ENCODE measurements at regions not wholly inside any gene's neighbourhood (a gene's known extent, or its start where the extent isn't known, plus 50 kb on each side); places are given as distances from the start of the nearest gene placed in this dataset.
"Not testable (repeated sequence)": the region's sequence is repeated elsewhere in the genome, so short reads cannot be mapped to it uniquely, and the experiment has no call there.

DNA sequence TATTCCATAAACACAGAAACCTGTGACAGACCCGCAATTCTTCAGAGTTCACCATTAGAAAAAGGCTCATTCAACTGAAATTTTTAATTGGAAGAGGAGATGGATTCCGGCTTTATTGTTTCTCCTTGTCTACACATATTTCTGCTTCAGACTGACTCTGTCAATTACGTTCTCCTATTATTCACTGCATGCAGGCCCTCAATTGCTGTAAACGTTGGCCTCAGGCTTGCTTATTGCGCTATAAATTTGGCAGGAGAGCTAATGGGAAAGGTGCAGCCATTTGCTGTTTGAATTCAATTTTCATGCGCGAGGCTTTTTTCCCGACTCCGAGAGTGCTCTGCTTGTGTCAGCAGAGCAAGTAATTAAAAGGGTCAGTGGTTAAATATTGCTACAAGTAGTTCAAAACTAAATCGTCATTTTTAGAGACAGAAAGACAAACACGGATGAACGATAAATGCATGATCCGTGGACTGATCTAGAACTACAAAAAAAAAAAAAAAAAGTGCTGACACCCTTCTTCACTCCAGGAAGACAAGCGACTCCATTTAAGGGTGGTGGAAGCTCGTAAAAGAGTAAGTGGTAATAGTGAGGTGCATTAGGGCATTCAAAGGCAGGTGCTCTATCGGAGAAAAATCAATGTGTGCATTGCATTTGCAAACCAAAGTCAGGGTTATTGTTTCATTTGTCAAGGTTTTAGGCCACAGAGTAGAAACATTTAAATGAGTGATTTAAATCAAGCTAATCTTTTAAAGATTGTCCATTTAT, 841.6 kb upstream of the FRG1 start:
- no peak overlapping the region for H3K27ac ChIP-seq
- H3K4me3 ChIP-seq, result no peak overlapping the region

DNA sequence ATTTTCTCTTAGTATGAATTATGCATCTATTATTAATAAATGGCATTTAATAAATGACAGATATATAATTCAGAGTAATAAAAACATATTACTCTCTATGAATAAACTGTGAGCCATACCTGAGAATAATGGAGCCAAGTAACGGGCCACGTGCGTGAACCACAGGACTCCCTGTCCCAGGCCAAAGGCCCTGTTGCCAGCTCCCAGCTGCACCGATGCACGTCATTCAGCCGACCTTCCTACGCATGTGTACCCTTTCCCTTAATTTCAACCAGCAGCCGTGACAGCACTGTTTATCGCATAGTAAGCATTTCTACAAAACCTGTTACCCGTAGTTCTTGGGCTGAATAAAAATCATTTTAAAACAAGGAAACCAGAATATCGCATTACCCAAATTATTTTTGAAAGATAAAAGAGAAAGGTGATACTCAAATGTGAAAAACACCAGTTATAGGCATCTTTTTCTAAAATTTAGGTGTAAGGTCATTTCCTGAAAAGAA, 827.2 kb upstream of the FRG1 start:
- H3K27ac ChIP-seq, result no peak overlapping the region
- H3K4me3 ChIP-seq, result no peak overlapping the region

DNA sequence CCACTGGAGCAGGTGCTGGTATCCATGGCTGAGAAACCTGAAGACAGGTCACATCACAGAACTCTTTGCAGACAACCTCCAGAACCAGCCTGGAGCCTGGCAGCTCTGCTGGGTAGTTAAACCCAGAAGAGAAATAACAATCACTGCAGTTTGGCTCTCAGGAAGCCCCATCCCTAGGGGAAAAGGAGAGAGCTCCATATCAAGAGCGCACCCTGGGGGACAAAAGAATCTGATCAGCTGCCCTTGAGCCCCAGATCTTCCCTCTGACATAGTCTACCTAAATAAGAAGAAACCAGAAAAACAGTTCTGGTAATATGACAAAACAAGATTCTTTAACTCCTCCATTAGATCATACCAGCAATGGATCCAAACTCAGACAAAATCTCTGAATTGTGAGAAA, 823.2 kb upstream of the FRG1 start:
- H3K4me3 ChIP-seq, result no peak overlapping the region
- no peak overlapping the region for H3K27ac ChIP-seq

DNA sequence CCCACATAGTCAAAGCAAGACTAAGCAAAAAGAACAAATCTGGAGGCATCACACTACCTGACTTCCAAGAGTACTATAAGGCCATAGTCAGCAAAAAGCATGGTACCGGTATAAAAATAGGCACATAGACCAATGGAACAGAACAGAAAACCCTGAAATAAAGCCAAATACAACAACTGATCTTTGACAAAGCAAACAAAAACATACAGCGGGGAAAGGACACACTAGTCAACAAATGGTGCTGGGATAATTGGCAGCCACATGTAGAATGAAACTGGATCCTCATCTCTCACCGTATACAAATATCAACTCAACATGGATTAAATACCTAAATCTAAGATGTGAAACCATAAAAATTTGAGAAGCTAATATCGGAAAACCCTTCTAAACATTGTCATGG, 819.3 kb upstream of the FRG1 start:
- no peak overlapping the region for H3K27ac ChIP-seq
- no peak overlapping the region for H3K4me3 ChIP-seq

DNA sequence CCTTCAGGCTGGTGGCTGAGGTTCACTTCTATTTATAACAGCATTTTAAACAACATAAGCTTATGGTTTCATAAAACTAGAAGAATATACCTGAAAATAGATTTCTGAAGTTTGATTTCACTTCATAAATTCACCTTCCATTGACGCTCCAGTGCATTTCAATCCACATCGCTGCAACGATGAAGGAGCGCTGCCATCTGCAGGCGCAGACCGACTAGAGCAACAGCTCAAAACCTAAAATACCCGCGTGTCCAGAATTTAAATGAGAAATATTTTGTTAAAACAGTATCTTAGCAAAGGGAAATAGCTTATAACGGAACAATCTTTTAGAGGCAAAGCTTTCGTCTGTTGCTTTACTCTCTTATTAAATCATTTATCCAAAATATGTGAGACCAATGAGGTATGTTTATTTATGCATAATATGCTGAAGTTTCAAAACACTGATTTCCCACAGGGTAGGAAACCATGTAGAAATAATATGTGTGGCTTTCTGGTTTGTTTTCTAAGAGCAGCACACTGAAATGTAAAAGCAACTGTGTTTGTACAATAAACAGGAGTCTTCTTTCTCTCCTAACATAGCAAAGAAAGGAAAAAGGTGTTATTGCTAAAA, 816.4 kb upstream of the FRG1 start:
- no peak overlapping the region for H3K27ac ChIP-seq
- H3K4me3 ChIP-seq, result no peak overlapping the region

DNA sequence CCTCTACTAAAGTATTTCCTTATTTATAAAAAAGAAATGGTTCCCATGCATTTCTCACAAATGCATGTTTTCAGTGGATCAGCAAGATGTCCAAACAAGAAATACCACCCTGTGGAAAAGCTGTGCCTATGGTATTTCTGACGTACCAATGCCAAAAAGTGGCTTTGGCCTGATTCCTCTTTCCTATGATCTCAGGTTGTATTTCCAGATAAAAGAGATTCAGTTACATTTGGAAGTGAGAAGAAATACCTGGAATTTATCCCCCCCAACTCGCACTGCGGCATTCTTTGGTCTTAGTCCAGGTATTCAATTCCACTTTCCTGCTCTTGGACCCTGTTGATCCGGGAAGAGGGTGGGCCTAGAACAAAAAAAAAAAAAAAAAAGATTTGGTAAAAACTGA, 815.9 kb upstream of the FRG1 start:
- no peak overlapping the region for H3K4me3 ChIP-seq

DNA sequence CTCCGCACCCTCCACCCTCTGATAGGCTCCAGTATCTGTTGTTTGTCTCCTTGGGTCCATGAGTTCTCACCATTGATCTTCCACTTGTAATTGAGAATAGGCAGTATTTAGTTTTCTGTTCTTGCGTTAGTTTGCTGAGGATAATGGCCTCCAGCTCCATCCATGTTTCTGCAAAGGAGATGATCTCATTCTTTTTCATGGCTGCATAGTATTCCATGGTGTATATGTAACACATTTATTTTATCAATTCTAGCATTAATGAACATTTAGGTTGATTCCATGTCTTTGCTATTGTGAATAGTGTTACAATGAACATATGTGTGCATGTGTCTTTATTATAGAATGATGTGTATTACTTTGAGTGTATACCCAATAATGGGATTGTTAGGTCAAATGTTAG, 814.6 kb upstream of the FRG1 start:
- Histone ChIP-seq H3K4me3 (no peak overlapping the region), H3K27ac (no peak overlapping the region)

More for the DNA sequence above, 815.9 kb upstream of the FRG1 start:
- H3K27ac ChIP-seq, result no peak overlapping the region

DNA sequence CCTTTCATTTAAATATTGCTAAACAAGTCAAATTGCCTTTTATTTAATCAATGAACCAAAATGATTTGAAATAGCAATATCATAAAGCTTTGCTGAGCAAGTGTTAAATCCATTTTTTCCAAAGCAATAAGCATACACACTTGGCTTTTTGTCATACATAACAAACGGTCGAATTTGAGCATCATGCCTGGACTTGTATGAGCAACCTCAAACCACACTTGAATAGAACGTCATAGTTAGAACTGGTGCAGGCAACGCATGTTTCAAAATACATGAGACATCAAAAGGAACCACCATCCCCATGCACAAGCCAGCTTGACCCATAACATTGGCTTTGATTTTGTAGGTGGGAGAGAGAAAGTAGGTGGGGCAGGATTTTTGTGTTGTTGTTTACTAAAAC, 812.3 kb upstream of the FRG1 start:
- Histone ChIP-seq H3K27ac (no peak overlapping the region), H3K4me3 (no peak overlapping the region)

DNA sequence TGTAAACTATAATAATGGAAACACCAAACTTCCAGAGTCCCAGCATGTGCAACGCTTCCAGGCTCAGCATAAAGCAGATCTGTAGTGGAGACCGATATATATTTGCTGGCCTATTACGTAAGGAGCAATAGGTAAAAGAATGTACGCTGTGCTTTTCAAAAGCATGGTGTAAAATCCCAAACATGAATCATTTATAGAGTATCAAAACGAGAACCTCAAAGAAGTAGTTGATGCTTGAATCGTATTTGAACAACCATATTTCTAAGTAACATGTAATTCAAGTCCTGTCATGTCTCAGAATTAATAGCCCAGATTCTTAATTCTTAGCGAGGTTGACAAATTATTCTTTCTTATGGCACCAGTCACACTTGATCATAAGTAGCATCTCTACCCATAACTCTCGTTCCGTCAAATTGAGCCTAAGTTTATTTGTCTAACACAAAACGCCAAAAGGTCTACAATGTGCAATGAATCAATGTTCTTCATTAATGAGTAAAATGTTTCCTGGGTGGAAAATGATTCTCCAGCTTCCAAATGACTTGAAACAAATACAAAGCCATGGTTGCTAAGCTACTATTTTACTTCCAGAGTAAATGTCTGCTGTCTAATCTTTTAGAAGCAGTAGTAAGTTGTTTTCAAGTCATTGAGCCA, 811.5 kb upstream of the FRG1 start:
- H3K27ac ChIP-seq, result no peak overlapping the region
- H3K4me3 ChIP-seq, result no peak overlapping the region

DNA sequence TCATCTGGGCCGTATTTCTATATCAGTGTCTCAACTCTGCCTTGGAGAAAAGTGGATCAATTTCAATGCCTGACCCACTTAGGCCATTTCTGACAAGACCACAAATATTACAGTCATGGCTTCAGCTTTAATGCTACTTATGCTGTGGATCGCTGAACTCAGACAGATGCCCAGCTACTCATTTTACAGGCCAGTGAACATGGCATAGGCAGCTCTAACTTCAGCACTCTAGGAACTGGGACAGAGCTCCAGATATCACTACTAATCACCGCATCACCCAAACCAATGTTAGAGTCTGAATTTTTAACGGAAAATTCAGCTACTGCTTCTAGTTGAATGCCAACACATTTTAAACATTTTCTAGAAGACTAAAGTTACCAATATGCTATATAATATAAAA, 809.6 kb upstream of the FRG1 start:
- no peak overlapping the region for H3K27ac ChIP-seq
- H3K4me3 ChIP-seq, result no peak overlapping the region

DNA sequence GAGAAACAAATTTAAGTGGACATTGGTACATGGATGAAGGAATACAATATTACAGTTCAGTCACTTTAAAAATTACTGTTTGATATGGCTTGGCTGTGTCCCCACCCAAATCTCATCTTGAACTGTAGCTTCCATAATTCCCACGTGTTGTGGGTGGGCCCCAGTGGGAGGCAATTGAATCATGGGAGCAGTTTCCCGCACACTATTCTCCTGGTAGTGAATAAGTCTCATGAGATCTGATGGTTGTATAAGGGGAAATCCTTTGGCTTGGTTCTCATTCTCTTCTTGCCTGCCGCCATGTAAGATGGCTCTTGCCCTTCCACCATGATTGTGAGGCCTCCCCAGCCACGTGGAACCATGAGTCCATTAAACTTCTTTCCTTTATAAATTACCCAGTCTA, 804.2 kb upstream of the FRG1 start:
- no peak overlapping the region for H3K27ac ChIP-seq

DNA sequence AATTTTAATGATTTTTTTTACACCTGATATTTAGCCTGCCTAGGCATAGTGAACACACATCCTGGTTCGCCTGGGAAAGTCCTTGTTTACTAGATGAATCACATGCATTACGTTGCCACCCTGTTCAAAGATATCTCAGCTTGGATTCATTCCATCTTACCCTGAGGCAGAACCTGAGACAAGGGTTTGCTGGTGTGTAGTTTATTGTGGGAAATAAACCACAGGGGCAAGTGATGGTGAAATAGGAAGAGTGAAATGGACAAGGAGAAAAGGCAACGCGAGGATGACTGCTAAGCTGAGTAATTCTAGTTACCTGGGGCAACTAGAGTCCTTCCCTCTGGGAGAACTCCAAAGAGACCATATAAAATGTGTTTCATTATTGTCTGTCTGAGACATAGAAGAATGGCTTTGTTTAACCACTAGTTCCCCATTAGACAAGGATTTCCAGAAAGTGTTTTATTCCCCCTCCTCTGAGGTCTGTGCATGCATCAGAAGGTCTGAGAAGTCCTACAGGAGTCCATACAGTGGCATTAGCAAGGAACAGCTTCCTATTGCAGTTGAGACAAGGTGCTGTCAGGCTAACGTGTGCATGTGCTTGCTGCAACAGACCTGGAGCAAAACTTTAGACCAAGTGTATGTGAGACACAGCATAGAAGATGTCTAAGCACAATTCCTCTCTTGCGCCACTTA, 797.3 kb upstream of the FRG1 start:
- H3K27ac ChIP-seq, result no peak overlapping the region
- H3K4me3 ChIP-seq, result no peak overlapping the region

More for the DNA sequence above, 804.2 kb upstream of the FRG1 start:
- no peak overlapping the region for H3K4me3 ChIP-seq

DNA sequence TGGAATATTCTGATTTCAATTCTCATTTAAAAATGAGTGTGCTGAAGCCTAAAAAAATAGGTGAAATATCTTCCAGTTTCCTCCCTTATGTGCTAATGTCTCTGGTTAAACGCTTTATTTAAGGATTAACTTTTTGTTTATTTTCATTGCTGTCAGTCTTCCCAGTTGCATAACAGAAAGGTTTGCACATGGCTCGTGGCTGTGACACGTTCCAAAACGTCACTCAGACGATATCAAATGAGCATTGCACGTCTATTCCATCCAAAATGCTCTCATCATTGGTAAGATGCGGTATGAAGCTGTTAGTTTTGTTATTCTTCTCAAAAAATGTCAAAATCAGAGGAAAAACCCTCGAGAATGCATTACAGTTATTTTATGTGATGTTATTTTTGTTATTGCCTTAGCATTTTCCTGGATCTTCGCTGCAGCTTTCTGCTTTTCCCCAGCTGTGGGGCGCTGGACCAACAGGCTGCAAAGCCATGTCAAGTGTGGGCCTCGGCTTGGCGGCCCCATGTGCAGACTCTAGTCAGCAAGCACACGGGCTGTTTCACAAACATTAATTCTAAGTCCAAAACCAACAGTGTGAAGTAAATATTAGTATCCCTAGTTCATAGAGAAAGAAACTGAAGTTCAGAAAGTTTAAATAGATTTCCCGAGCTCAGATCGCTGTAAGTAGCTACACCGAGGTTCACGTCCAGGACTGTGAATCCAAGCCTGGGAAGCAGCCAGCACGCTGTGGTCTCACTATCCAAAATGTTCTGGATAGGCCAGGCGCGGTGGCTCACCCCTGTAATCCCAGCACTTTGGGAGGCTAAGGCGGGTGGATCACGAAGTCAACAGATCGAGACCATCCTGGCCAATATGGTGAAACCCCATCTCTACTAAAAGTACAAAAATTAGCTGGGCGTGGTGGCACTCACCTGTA, 793.4 kb upstream of the FRG1 start:
- Histone ChIP-seq H3K4me3 (no peak overlapping the region), H3K27ac (no peak overlapping the region)

DNA sequence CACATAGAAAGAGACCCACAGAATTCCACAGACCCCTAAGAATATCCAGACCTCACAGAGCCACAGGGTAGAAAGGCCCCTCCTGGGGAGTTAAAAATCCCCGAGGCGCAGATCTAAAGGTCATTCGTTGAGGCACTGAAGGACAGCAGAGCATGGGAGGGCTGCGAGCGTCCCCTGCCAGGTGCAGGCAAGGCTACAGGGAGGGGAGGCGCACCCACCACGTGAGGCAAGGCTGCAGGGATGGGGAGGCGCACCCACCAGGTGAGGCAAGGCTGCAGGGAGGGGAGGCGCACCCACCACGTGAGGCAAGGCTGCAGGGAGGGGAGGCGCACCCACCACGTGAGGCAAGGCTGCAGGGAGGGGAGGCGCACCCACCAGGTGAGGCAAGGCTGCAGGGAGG, 785.6 kb upstream of the FRG1 start:
- not testable (repeated sequence) for H3K4me3 ChIP-seq, H3K27ac ChIP-seq

DNA sequence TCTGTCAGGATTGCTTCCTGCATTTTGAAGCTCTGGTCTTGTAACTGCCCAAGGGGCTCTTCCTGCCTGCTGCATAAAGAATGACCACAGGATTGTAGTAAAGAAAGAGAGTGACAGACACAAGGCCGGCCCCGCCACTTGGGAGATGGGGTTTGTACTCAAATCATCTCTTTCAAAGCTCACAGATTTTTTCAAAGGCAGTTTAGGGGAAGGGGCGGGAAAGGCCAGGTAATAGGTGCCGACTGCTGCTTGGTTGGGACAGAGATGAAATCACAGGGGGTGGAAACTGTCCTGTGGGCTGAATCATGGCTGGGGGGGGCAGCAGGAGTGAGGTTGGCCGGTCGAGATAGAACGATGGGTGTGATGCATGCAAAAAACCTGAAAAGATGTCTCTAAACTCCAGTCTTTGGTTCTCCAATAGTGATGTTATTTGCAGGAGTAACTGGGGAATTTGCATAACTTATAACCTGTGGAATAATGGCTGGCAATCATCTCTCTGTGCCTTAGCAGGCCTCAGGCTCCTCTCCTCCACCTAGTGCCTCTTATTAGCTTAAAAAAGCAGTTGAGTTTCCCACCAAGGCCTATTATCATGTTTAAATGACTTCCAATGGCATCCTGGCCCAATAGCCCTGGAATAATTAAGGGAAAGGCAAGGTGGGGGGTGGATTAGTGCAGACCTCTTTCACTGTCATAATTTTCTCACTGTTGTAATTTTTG, 778.4 kb upstream of the FRG1 start:
- H3K4me3 ChIP-seq, result no peak overlapping the region
- no peak overlapping the region for H3K27ac ChIP-seq

DNA sequence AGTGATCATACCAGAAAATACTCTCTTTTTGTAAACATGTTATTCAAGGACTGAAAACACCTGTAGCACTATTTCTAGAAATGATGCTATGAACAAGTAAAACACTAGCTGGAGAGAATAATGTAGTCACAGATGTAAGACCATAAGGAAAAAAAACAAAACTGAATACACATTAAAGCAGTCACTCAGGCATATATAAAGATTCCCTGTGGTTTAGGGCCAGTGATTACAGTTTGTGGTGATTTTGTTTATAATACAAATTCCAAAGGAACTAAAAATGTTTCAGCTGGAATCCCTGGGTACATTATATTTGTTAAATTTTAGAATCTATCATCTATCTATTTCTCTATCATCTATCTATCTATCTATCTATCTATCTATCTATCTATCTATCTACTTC, 777.8 kb upstream of the FRG1 start:
- H3K4me3 ChIP-seq, result no peak overlapping the region
- H3K27ac ChIP-seq, result no peak overlapping the region

DNA sequence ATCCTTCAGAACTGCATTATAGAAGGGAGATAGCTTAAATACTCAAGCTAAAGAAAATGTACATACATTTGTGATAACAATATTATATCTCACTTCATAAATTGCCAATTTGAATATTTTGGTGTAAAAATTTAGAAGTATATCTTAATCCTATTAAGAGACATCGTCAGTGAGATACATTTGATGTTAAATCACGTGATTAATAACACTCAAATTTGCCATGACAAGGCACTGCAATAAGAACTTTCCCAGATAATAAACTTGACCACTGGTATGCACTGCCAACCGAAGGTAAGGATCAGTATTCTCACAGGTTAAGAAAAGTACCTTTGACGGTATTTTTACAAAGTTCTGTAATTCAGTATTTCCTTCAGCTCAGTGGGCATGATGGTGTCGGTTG, 764.7 kb upstream of the FRG1 start:
- H3K4me3 ChIP-seq, result no peak overlapping the region
- H3K27ac ChIP-seq, result no peak overlapping the region

DNA sequence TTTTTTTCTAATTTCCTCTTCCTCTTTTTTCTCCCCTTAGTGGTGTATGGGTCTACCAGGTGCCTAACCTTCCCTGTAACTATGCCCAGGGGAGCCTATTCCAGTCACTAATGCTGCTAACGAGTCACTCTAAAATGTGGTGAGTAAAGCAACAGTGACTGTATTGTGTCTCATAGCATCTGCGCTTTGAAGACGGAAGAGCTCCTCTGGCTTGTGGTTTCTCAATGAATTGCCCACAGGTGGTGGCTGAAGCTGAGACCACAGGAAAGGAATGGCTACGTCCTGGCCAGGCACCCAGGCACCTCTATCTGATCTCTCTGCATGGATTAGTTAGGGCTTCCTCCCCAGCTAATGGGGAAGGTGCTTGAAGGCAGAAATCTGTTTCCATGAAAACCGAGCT, 763.5 kb upstream of the FRG1 start:
- Histone ChIP-seq H3K4me3 (no peak overlapping the region), H3K27ac (no peak overlapping the region)

All from skin epidermis (tissue), 12 donors.